Skeletal muscle satellite cell (primary cell): ENCODE measurements at regions not wholly inside any gene's neighbourhood (a gene's known extent, or its start where the extent isn't known, plus 50 kb on each side); places are given as distances from the start of the nearest gene placed in this dataset.

ENCODE experiments used
- H3K27me3 ChIP-seq: 2 replicates; pipeline ENCODE4 v1.7.0; 2013; ENCODE audit warnings: low read length; ENCODE audit not compliant: control insufficient read depth, insufficient read depth
- H3K36me3 ChIP-seq: 2 replicates; pipeline ENCODE4 v1.7.0; 2013; ENCODE audit warnings: mild to moderate bottlenecking, control low read depth, low read length; ENCODE audit not compliant: insufficient read depth
- H3K4me1 ChIP-seq: 2 replicates; pipeline ENCODE4 v1.7.0; 2013; ENCODE audit warnings: low read length; ENCODE audit not compliant: control insufficient read depth, insufficient read depth
- H3K4me2 ChIP-seq: 2 replicates; pipeline ENCODE4 v1.7.0; 2013; ENCODE audit warnings: mild to moderate bottlenecking, low read length
- H3K4me3 ChIP-seq: 2 replicates; pipeline ENCODE4 v1.7.0; 2013; ENCODE audit warnings: low read length
- H3K9ac ChIP-seq: 2 replicates; pipeline ENCODE4 v1.7.0; 2013; ENCODE audit warnings: mild to moderate bottlenecking, low read depth, low read length, moderate library complexity
- H3K9me3 ChIP-seq: replicated peaks from 2 replicates; pipeline ENCODE4 v1.7.0; 2013; ENCODE audit warnings: mild to moderate bottlenecking, control low read depth, low read length

DNA sequence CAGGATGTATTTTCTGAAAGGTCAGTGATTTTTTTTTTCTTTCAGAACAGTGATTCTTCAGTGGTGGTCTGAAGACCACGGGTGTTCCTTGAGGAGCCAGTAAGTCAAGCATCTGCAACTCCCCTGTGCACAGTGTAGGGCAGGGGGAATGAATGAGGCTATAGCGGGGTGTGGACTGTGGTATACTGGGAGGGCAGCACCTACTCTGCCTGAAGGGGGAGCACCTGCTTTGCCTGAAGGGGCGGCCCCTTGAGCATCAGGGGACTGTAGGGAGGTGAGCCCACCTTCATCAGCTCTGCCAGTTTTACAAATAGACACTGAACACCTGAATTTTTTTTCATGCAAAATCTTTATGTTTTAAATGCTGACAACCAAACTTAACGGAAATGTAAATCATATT is 77.5 kb upstream of the RIPOR2 start:
- Histone ChIP-seq H3K4me2 (peak overlapping the region; percentile 61), H3K4me1 (peaks cover 63% of the 10 kb centered on the region), H3K9ac (peak overlapping the region; percentile 12), H3K4me3 (no peak overlapping the region), H3K36me3 (no peaks in the 10 kb centered on the region), H3K9me3 (no peaks in the 10 kb centered on the region), H3K27me3 (no peaks in the 10 kb centered on the region)

DNA sequence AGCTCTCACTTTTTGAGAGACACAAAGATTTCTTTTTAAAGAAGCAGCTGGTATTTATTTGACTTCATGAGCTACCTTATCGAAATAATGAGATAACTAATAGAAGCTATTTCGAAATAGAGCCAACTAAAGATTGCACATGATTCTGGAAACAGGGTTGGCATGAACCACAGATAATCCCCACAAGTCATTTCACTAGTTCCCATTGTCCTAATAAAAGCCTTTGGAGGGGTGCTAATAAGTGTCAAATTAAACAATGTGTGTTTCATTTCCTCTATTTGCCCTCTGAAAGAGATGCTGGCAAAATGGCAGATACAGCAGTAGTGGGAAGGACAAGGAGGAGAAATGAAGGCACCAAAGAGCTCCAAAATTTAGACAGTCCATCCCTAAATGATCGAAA is 78.6 kb upstream of the RIPOR2 start:
- no peaks in the 10 kb centered on the region for H3K36me3 ChIP-seq
- peak overlapping the region; percentile 0 for H3K4me2 ChIP-seq
- H3K27me3 ChIP-seq: no peaks in the 10 kb centered on the region
- no peak overlapping the region for H3K4me3 ChIP-seq
- peaks cover 63% of the 10 kb centered on the region for H3K4me1 ChIP-seq
- H3K9me3 ChIP-seq: no peaks in the 10 kb centered on the region
- no peak overlapping the region for H3K9ac ChIP-seq

DNA sequence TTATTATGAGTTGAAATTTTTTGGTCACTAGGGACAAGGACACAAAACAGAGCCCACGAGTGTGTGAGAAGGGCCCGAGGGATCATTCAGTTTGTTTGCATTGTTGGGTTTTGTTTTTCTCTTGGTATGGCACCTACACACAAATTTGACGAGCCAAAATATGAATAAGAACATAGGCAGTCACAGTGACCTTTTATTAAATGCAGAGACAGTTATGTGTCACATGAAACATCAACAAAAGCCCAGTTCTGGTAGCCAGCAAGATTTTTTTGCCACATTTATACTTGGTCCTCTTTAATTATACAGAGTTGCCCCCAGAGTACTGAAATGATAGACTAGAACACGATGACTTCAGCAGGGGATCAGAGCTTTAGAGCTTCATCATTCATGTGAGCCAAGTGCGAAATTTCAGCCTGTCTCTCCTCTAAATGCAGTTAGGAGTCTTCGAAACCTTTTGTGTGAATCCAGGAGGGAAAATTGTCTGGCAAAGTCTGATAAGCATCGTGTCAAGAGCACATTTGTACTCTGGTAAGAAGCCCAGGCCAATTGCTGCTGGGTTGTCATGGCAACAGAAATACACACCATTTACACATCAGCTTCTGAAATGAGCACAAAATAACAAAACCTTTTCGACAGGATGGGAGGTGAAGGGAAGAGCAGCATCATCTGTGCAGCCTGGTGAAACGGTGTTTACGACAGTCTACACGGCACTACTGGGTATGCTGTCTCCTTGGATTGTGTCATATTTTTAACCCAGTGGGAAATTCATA is 79.2 kb upstream of the RIPOR2 start:
- peaks cover 62% of the 10 kb centered on the region for H3K4me1 ChIP-seq
- no peaks in the 10 kb centered on the region for H3K9me3 ChIP-seq
- no peaks in the 10 kb centered on the region for H3K36me3 ChIP-seq
- no peak overlapping the region for H3K4me3 ChIP-seq
- H3K4me2 ChIP-seq: peak overlapping the region; percentile 0
- no peak overlapping the region for H3K9ac ChIP-seq
- no peaks in the 10 kb centered on the region for H3K27me3 ChIP-seq

DNA sequence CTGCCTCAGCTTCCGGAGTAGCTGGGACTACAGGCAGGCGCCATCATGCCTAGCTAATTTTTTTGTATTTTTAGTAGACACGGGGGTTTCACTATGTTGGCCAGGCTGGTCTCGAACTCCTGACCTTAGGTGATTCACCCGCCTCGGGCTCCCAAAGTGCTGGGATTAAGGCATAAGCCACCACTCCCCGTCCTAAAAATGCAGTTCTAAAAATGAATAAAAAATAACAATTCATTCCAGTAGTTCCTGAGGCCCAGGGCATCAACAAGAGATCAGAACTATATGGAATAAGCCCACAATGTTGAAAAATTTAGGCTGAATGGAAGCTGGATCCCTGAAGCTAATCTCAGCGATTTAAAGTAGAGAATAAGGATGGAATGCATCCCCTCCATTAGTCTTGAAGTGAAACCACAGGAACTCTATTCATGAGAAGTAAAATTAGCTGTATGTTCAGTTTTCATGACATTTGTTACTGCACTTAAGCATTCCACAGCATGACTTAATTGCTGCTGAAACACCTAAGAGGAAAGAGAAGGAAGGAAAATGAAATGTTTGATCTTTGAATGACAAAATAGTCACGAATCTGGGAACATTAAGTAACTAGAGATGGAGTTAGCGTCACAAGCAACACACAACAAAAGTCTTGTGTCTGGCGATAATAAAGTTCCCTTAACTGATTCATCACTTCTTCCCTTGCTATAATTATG is 80.4 kb upstream of the RIPOR2 start:
- Histone ChIP-seq H3K27me3 (no peaks in the 10 kb centered on the region), H3K36me3 (no peaks in the 10 kb centered on the region), H3K4me2 (no peak overlapping the region), H3K4me1 (peaks cover 50% of the 10 kb centered on the region), H3K9ac (no peak overlapping the region), H3K4me3 (no peak overlapping the region), H3K9me3 (no peaks in the 10 kb centered on the region)

DNA sequence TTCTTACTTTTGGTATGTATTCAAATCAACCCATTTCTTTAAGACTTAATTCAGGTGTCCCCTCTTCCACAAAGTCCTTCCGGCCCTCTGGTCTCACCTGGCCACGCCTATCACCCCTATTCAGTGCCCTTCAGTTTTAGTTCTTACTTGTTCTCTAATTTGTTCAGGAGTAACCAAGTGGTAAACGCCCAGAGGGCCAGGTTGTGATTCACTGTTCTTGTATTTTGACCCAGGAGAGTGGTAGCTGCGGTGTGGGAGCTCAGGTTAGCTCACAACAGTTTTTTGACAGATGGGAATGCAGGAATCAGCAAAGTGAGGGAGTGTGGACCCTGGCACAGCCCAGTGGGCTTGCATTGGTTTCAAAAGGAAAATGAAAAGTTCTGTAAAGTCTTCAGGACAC is 81.7 kb upstream of the RIPOR2 start:
- Histone ChIP-seq H3K4me3 (no peak overlapping the region), H3K9me3 (no peaks in the 10 kb centered on the region), H3K9ac (no peak overlapping the region), H3K36me3 (no peaks in the 10 kb centered on the region), H3K4me1 (peaks cover 37% of the 10 kb centered on the region), H3K27me3 (no peaks in the 10 kb centered on the region), H3K4me2 (no peak overlapping the region)

DNA sequence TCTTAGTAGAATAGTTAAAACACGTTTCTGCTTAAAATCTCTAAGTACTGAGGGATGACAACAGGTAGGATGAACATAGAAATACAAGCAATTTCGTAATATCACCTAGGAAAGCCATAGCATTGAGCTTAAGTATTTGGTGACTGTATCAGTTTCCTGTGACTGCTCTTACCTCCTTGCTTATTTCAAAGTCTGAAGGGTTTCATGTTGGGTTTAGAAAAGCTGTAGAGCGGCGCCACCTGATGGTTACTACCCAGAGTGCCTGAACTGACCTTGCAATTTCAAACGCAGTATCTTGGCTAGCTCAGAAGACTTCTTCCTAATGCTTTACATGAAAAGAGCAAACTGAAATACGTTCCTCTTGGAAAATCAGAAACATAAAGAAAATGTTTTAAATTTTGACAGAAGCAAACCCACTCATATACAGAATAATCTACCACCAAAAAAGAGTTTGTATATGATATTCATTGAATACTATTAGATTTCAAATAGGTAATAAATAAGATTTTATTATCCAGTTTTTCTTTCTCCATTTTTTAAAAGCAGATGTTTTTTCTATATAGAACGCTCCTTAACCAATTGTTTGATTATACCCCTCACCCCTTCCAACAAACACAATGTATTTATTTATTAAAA is 82.3 kb upstream of the RIPOR2 start:
- no peak overlapping the region for H3K9ac ChIP-seq
- no peak overlapping the region for H3K4me2 ChIP-seq
- H3K36me3 ChIP-seq: no peaks in the 10 kb centered on the region
- no peak overlapping the region for H3K4me3 ChIP-seq
- peaks cover 33% of the 10 kb centered on the region for H3K4me1 ChIP-seq
- no peaks in the 10 kb centered on the region for H3K27me3 ChIP-seq
- no peaks in the 10 kb centered on the region for H3K9me3 ChIP-seq

DNA sequence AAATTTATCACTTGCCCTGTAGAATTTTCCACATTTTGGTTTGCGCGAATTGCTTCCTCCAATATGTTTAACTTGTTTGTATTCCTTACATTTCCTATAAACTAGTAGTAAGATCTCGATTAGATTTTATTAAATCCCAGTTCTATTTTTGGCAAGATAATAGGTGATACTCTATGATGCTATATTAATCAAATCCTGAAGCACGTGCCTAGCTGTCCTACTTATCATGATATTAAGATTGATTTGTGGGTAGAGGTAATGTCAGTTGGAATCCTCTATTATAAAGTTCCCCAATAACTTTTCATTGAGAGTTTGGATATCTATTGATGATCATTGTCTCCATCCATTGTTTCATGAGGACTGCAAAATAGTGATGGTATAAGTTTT is 82.8 kb upstream of the RIPOR2 start:
- H3K4me1 ChIP-seq: peaks cover 28% of the 10 kb centered on the region
- no peak overlapping the region for H3K9ac ChIP-seq

DNA sequence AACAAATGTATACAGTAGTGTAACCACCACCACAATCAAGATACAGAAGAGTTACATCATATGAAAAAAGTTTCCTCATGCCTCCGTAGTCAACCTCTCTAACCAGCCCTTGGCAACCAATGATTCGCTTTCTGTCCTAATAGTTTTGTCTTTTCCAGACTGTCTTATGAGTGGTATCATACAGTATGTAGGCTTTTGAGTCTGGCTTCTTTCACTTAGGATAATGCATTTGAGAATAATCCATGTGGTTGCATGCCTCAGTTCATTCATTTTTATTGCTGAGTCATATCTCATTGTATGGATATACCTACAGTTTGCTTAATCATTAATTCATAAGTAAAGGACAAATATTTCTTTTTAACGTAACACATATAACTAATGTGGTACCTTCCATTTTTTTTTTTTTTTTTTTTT is 86.4 kb upstream of the RIPOR2 start:
- Histone ChIP-seq H3K9me3 (no peaks in the 10 kb centered on the region), H3K4me2 (no peak overlapping the region), H3K4me3 (no peak overlapping the region), H3K9ac (no peak overlapping the region), H3K4me1 (no peaks in the 10 kb centered on the region), H3K27me3 (no peaks in the 10 kb centered on the region), H3K36me3 (no peaks in the 10 kb centered on the region)

More for the DNA sequence above, 82.8 kb upstream of the RIPOR2 start:
- Histone ChIP-seq H3K9me3 (no peaks in the 10 kb centered on the region), H3K4me3 (no peak overlapping the region), H3K36me3 (no peaks in the 10 kb centered on the region), H3K27me3 (no peaks in the 10 kb centered on the region), H3K4me2 (no peak overlapping the region)

DNA sequence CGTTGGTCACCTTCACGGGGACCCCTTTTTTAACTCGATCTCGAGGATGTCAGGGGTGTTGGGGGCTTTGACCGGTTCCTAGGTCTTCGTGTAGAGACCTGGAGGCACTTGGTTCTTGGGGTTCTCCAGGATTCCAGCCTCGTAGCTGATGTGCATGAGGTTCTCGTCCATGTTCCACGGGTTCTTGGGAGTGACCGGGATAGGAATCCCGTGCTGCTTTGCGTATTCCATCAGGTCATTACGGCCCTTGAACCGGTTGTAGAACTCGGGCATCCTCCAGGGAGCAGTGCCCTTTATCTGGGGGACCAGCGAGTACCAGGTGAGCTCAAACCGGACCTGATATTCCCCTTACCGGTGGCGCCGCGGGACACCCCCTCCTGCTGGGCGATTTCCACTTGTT is 88.0 kb upstream of the RIPOR2 start:
- no peaks in the 10 kb centered on the region for H3K9me3 ChIP-seq
- no peaks in the 10 kb centered on the region for H3K4me1 ChIP-seq
- no peak overlapping the region for H3K4me3 ChIP-seq
- no peaks in the 10 kb centered on the region for H3K27me3 ChIP-seq
- no peak overlapping the region for H3K4me2 ChIP-seq
- no peaks in the 10 kb centered on the region for H3K36me3 ChIP-seq
- H3K9ac ChIP-seq: no peak overlapping the region

DNA sequence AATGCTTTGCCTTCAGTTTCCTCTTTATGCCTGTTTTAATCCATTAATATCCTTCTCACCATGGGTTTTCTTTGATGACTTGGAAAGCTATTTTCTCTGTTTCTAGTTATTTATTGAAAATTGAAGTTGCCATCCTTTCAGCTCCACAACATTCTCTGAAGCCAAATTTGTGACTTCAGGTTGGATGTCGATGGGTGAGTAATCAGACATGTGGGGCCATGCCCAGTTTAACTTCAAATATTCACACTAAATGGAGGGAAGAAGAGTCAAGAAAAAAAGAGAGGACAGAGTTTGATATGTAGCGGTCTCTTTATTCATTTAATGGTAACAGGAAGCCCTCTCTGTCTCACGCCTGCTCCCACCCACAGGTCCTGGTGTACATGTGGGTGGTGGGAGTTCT is 89.1 kb upstream of the RIPOR2 start:
- no peaks in the 10 kb centered on the region for H3K36me3 ChIP-seq
- no peaks in the 10 kb centered on the region for H3K9me3 ChIP-seq
- no peak overlapping the region for H3K9ac ChIP-seq
- H3K4me1 ChIP-seq: no peaks in the 10 kb centered on the region
- no peak overlapping the region for H3K4me2 ChIP-seq
- no peak overlapping the region for H3K4me3 ChIP-seq
- H3K27me3 ChIP-seq: no peaks in the 10 kb centered on the region

DNA sequence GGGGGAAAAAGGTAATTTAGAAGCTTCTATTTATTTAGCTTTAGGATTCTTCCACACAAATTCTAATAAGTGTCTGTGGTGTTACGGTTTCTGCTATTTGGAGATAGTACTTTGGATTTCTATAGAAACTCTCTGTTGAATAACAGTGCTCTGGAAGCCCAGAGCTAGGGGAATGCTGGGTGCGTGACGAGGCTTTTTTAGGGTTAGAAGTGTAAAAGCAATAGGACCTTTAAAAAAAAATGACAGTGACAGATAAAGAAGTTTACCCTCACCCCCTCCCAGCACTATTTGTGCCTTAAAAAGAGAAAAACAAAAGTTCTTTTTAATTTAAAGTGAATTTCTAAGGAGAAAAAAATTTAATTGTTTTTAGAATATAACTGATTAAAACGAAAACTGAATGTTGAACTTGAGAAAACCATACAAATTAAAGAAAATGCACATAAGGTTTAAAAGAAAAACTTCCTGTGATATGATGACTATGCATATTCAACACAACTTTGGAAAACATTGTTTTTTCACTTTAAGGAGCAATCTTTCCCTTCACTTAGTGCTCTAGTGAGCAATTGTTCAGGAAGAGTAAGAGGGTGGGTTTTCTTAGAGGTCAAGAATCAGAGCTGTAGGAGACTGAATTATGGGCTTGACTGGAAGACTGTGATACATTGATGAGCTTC is 89.6 kb upstream of the RIPOR2 start:
- no peak overlapping the region for H3K4me3 ChIP-seq
- H3K27me3 ChIP-seq: no peaks in the 10 kb centered on the region
- no peaks in the 10 kb centered on the region for H3K36me3 ChIP-seq
- no peaks in the 10 kb centered on the region for H3K4me1 ChIP-seq
- no peak overlapping the region for H3K9ac ChIP-seq
- no peak overlapping the region for H3K4me2 ChIP-seq
- no peaks in the 10 kb centered on the region for H3K9me3 ChIP-seq
